AG04450 (cell line): ENCODE measurements at regions not wholly inside any gene's neighbourhood (a gene's known extent, or its start where the extent isn't known, plus 50 kb on each side); places are given as distances from the start of the nearest gene placed in this dataset.

Experiments used
- CTCF ChIA-PET: fragments of 300-600, 350-600 bp; formaldehyde crosslinking; extraction: SDS; loops from one replicate; lab custom pipeline; 2022; ENCODE audit warnings: antibody characterized with exemption, inconsistent platforms; lab: Charles Lee
- POLR2A ChIA-PET: fragments of 350-600 bp; formaldehyde crosslinking; extraction: SDS; loops from one replicate; lab custom pipeline; 2021; ENCODE audit warnings: antibody characterized with exemption, inconsistent platforms; lab: Yijun Ruan, JAX
- DNase-seq: peaks from one replicate; pipeline ENCODE4 v3.0.0-alpha.2; 2011; ENCODE audit warnings: low read depth, low spot score
- H3K27ac ChIP-seq: one replicate; pipeline ENCODE4 v1.5.1; 2012; ENCODE audit warnings: low read depth, low read length, control low read depth
- H3K27me3 ChIP-seq: one replicate; pipeline ENCODE4 v1.6.0; 2012; ENCODE audit warnings: low read length; ENCODE audit not compliant: control insufficient read depth, insufficient read depth
- H3K4me3 ChIP-seq: 2 replicates; pipeline ENCODE4 v1.5.1; 2011; ENCODE audit warnings: mild to moderate bottlenecking, low read depth, low read length, control low read depth
- H3K9me3 ChIP-seq: 2 replicates; pipeline ENCODE4 v1.5.1; 2012; ENCODE audit warnings: low read length; ENCODE audit not compliant: control insufficient read depth, insufficient read depth
- CTCF ChIP-seq: IDR thresholded peaks from 2 replicates; pipeline ENCODE4 v1.5.1; 2011; ENCODE audit warnings: low read depth, low read length, control low read depth, inconsistent platforms

GRCh38 chr5:167507463-167508233 lies 783.8 kb upstream of the WWC1 start:
- ChIA-PET CTCF (interaction anchor here (0.5 to 1.1 kb wide), 2 partner anchors 503 to 712 kb away, joined by 3 read pairs; no protein-coding TSS in a partner anchor), POLR2A (no interaction called here)
- H3K4me3 ChIP-seq = no peak overlapping the region
- H3K27me3 ChIP-seq = no peaks in the 10 kb centered on the region
- H3K27ac ChIP-seq = no peak overlapping the region
- DNase-seq = no peak
- no peaks in the 10 kb centered on the region for H3K9me3 ChIP-seq
- TF ChIP-seq CTCF = no peak

GRCh38 chr5:167509076-167509475 lies 782.4 kb upstream of the WWC1 start:
- H3K4me3 ChIP-seq = no peak overlapping the region
- no peak for DNase-seq
- no peaks in the 10 kb centered on the region for H3K27me3 ChIP-seq
- POLR2A ChIA-PET = no interaction called here
- CTCF ChIA-PET = no interaction called here
- H3K27ac ChIP-seq = no peak overlapping the region
- TF ChIP-seq CTCF = no peak
- H3K9me3 ChIP-seq = no peaks in the 10 kb centered on the region

GRCh38 chr5:167511276-167511675 lies 780.2 kb upstream of the WWC1 start:
- CTCF ChIA-PET = interaction anchor here (0.6 kb wide), 1 partner anchor 175 kb away, joined by 11 read pairs; no protein-coding TSS in a partner anchor
- DNase-seq = no peak
- Histone ChIP-seq H3K4me3 (no peak overlapping the region), H3K9me3 (no peaks in the 10 kb centered on the region), H3K27ac (no peak overlapping the region), H3K27me3 (no peaks in the 10 kb centered on the region)
- TF ChIP-seq CTCF = no peak
- POLR2A ChIA-PET = no interaction called here

- ChIA-PET POLR2A (no interaction called here), CTCF (interaction anchor here (0.6 kb wide), 1 partner anchor 176 kb away, joined by 11 read pairs; no protein-coding TSS in a partner anchor)
- no peak overlapping the region for H3K4me3 ChIP-seq
- DNase-seq = no peak
- TF ChIP-seq CTCF = no peak
- H3K27me3 ChIP-seq = no peaks in the 10 kb centered on the region
- H3K27ac ChIP-seq = no peak overlapping the region
- H3K9me3 ChIP-seq = no peaks in the 10 kb centered on the region
These were observed 779.3 kb upstream of the WWC1 start for GRCh38 chr5:167512111-167512510.

- H3K27me3 ChIP-seq = no peaks in the 10 kb centered on the region
- ChIA-PET CTCF (no interaction called here), POLR2A (no interaction called here)
- H3K27ac ChIP-seq = no peak overlapping the region
- TF ChIP-seq CTCF = no peak
- no peak overlapping the region for H3K4me3 ChIP-seq
- DNase-seq = no peak
- H3K9me3 ChIP-seq = no peaks in the 10 kb centered on the region
These were observed 778.1 kb upstream of the WWC1 start for GRCh38 chr5:167513381-167513780.
